ENCODE measurements at regions not wholly inside any gene's neighbourhood (a gene's known extent, or its start where the extent isn't known, plus 50 kb on each side); places are given as distances from the start of the nearest gene placed in this dataset.

DNA sequence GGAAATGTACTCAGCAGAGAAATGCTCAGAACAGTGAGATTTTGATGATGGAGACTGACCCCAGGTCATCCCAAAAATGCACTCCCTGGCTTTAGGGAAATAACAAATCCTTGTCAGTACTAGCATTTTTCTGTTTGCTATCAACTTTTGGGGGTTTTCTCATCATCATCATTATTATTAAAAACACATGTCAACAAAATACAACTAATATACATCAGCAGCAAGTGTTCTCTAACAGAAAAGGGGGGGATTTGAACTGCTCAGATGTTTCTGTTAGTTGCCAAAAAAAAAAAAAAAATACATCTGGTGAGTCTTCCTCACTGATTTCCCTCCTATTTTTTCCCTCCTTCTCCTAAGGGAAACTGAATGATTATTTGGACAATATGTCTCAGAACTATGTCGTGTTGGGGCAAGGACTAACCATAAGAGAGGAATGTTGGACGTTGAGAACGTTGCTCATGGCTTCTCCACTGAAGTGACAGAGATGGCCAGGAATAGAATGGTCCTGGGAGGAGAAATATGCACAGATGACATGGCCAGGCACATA is 230.0 kb upstream of the MCTP2 start:
- Histone ChIP-seq H2BK5ac (ENCODE audit: low read depth, low read length, poor library complexity, severe bottlenecking) (no peak overlapping the region), H3K23ac (ENCODE audit: low read length in 2 of 2) (no peak overlapping the region), H4K8ac (ENCODE audit: low read length) (no peak overlapping the region), H2AFZ (ENCODE audit: low read depth, low read length) (no peak overlapping the region), H3K27ac (ENCODE audit: low read length, poor library complexity, severe bottlenecking) (no peak overlapping the region), H3K27me3 (ENCODE audit: control insufficient read depth in 1 of 2, insufficient read depth in 1 of 2, low read length in 2 of 2) (no peaks in the 10 kb centered on the region), H3K9me3 (ENCODE audit: control insufficient read depth, low read length) (no peaks in the 10 kb centered on the region), H4K91ac (ENCODE audit: low read length) (no peak overlapping the region), H2BK120ac (ENCODE audit: low read depth, low read length) (no peak overlapping the region), H3K4ac (ENCODE audit: low read depth in 1 of 2, low read length in 2 of 2) (no peak overlapping the region), H3K36me3 (ENCODE audit: control insufficient read depth in 1 of 2, insufficient read depth in 2 of 2, low read depth in 1 of 2, low read length in 2 of 2) (no peaks in the 10 kb centered on the region), H3K18ac (ENCODE audit: low read depth in 1 of 2, low read length in 2 of 2) (peak overlapping the region in 1 of 2 experiments; percentile 11), H3K4me1 (ENCODE audit: control insufficient read depth, insufficient read depth, low read depth, low read length) (no peaks in the 10 kb centered on the region), H3K79me1 (replicated peaks; ENCODE audit: low read length, poor library complexity, severe bottlenecking) (no peaks in the 10 kb centered on the region), H2BK15ac (ENCODE audit: low read depth, poor library complexity, severe bottlenecking) (no peak overlapping the region), H3K14ac (ENCODE audit: low read length in 2 of 2) (no peak overlapping the region), H3K4me2 (ENCODE audit: low read length, poor library complexity, severe bottlenecking) (no peak overlapping the region), H2AK5ac (ENCODE audit: low read length, severe bottlenecking) (no peak overlapping the region), H3K4me3 (ENCODE audit: insufficient read depth in 1 of 2, low read depth in 1 of 2, low read length in 2 of 2) (no peak overlapping the region), H3K9ac (ENCODE audit: low read length) (peak overlapping the region; percentile 10), H2BK12ac (ENCODE audit: low read length in 2 of 2) (peak overlapping the region in 1 of 2 experiments; percentile 60)
- DNase-seq = no peak
- 50% methylated on average over 3 of the region's 3 CpGs for WGBS

DNA sequence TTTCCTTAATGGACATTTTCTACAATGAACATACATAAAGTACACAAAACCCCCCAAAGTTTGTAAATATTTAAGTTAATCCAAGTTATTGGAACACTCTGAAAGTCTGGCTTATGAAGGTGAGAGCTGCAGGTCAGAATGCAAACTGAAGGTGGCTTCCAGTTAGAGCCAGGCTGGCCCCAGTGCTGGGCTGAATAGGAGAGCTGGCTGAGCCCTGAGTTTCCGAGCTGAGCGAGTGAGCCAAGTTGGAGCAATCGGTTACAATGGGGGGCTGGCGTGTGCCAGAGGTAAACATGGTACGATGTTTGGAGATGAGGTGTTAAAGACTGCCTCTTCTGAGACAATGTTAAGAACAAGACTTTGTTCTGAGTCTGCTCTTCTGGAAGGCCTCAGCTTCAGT is 230.8 kb upstream of the MCTP2 start:
- no peak overlapping the region for H4K91ac ChIP-seq (ENCODE audit: low read length)
- H3K9ac ChIP-seq (ENCODE audit: low read length) = no peak overlapping the region
- H3K14ac ChIP-seq (ENCODE audit: low read length in 2 of 2) = no peak overlapping the region
- H3K9me3 ChIP-seq (ENCODE audit: control insufficient read depth, low read length) = no peaks in the 10 kb centered on the region
- H3K27ac ChIP-seq (ENCODE audit: low read length, poor library complexity, severe bottlenecking) = no peak overlapping the region
- no peak for DNase-seq
- H2BK15ac ChIP-seq (ENCODE audit: low read depth, poor library complexity, severe bottlenecking) = no peak overlapping the region
- no peak overlapping the region for H2BK12ac ChIP-seq (ENCODE audit: low read length in 2 of 2)
- H3K4me1 ChIP-seq (ENCODE audit: control insufficient read depth, insufficient read depth, low read depth, low read length) = no peaks in the 10 kb centered on the region
- no peak overlapping the region for H3K4me2 ChIP-seq (ENCODE audit: low read length, poor library complexity, severe bottlenecking)
- no peaks in the 10 kb centered on the region for H3K79me1 ChIP-seq (replicated peaks; ENCODE audit: low read length, poor library complexity, severe bottlenecking)
- no peak overlapping the region for H4K8ac ChIP-seq (ENCODE audit: low read length)
- no peak overlapping the region for H3K18ac ChIP-seq (ENCODE audit: low read depth in 1 of 2, low read length in 2 of 2)
- no peaks in the 10 kb centered on the region for H3K27me3 ChIP-seq (ENCODE audit: control insufficient read depth in 1 of 2, insufficient read depth in 1 of 2, low read length in 2 of 2)
- H3K4ac ChIP-seq (ENCODE audit: low read depth in 1 of 2, low read length in 2 of 2) = no peak overlapping the region
- 84% methylated on average over 5 of the region's 5 CpGs for WGBS
- no peak overlapping the region for H3K4me3 ChIP-seq (ENCODE audit: insufficient read depth in 1 of 2, low read depth in 1 of 2, low read length in 2 of 2)
- H2BK5ac ChIP-seq (ENCODE audit: low read depth, low read length, poor library complexity, severe bottlenecking) = no peak overlapping the region
- H3K36me3 ChIP-seq (ENCODE audit: control insufficient read depth in 1 of 2, insufficient read depth in 2 of 2, low read depth in 1 of 2, low read length in 2 of 2) = no peaks in the 10 kb centered on the region
- no peak overlapping the region for H3K23ac ChIP-seq (ENCODE audit: low read length in 2 of 2)
- no peak overlapping the region for H2AFZ ChIP-seq (ENCODE audit: low read depth, low read length)
- H2AK5ac ChIP-seq (ENCODE audit: low read length, severe bottlenecking) = no peak overlapping the region
- no peak overlapping the region for H2BK120ac ChIP-seq (ENCODE audit: low read depth, low read length)

- Histone ChIP-seq H3K18ac (ENCODE audit: low read depth in 1 of 2, low read length in 2 of 2) (no peak overlapping the region), H3K23ac (ENCODE audit: low read length in 2 of 2) (no peak overlapping the region), H2AK5ac (ENCODE audit: low read length, severe bottlenecking) (no peak overlapping the region), H3K79me1 (replicated peaks; ENCODE audit: low read length, poor library complexity, severe bottlenecking) (no peaks in the 10 kb centered on the region), H3K27ac (ENCODE audit: low read length, poor library complexity, severe bottlenecking) (no peak overlapping the region), H4K8ac (ENCODE audit: low read length) (no peak overlapping the region), H3K4me2 (ENCODE audit: low read length, poor library complexity, severe bottlenecking) (no peak overlapping the region), H2AFZ (ENCODE audit: low read depth, low read length) (no peak overlapping the region), H2BK15ac (ENCODE audit: low read depth, poor library complexity, severe bottlenecking) (no peak overlapping the region), H3K4ac (ENCODE audit: low read depth in 1 of 2, low read length in 2 of 2) (no peak overlapping the region), H3K14ac (ENCODE audit: low read length in 2 of 2) (no peak overlapping the region), H3K4me3 (ENCODE audit: insufficient read depth in 1 of 2, low read depth in 1 of 2, low read length in 2 of 2) (no peak overlapping the region), H2BK5ac (ENCODE audit: low read depth, low read length, poor library complexity, severe bottlenecking) (no peak overlapping the region), H3K4me1 (ENCODE audit: control insufficient read depth, insufficient read depth, low read depth, low read length) (no peaks in the 10 kb centered on the region), H3K27me3 (ENCODE audit: control insufficient read depth in 1 of 2, insufficient read depth in 1 of 2, low read length in 2 of 2) (no peaks in the 10 kb centered on the region), H2BK120ac (ENCODE audit: low read depth, low read length) (no peak overlapping the region), H3K9me3 (ENCODE audit: control insufficient read depth, low read length) (no peaks in the 10 kb centered on the region), H3K9ac (ENCODE audit: low read length) (no peak overlapping the region), H2BK12ac (ENCODE audit: low read length in 2 of 2) (no peak overlapping the region), H4K91ac (ENCODE audit: low read length) (no peak overlapping the region), H3K36me3 (ENCODE audit: control insufficient read depth in 1 of 2, insufficient read depth in 2 of 2, low read depth in 1 of 2, low read length in 2 of 2) (no peaks in the 10 kb centered on the region)
- 73% methylated on average over 4 of the region's 6 CpGs for WGBS
- DNase-seq = peak; percentile 43
Measured at GRCh38 chr15:93997071-93997658, 234.2 kb upstream of the MCTP2 start.

- no peak overlapping the region for H3K18ac ChIP-seq (ENCODE audit: low read depth in 1 of 2, low read length in 2 of 2)
- H3K23ac ChIP-seq (ENCODE audit: low read length in 2 of 2) = no peak overlapping the region
- H2AFZ ChIP-seq (ENCODE audit: low read depth, low read length) = no peak overlapping the region
- H3K4ac ChIP-seq (ENCODE audit: low read depth in 1 of 2, low read length in 2 of 2) = no peak overlapping the region
- H2AK5ac ChIP-seq (ENCODE audit: low read length, severe bottlenecking) = no peak overlapping the region
- H2BK120ac ChIP-seq (ENCODE audit: low read depth, low read length) = no peak overlapping the region
- H4K91ac ChIP-seq (ENCODE audit: low read length) = no peak overlapping the region
- H2BK5ac ChIP-seq (ENCODE audit: low read depth, low read length, poor library complexity, severe bottlenecking) = no peak overlapping the region
- no peak overlapping the region for H4K8ac ChIP-seq (ENCODE audit: low read length)
- H3K79me1 ChIP-seq (replicated peaks; ENCODE audit: low read length, poor library complexity, severe bottlenecking) = no peaks in the 10 kb centered on the region
- H3K27ac ChIP-seq (ENCODE audit: low read length, poor library complexity, severe bottlenecking) = no peak overlapping the region
- H3K4me3 ChIP-seq (ENCODE audit: insufficient read depth in 1 of 2, low read depth in 1 of 2, low read length in 2 of 2) = no peak overlapping the region
- H3K9me3 ChIP-seq (ENCODE audit: control insufficient read depth, low read length) = no peaks in the 10 kb centered on the region
- no peak overlapping the region for H3K14ac ChIP-seq (ENCODE audit: low read length in 2 of 2)
- no peaks in the 10 kb centered on the region for H3K27me3 ChIP-seq (ENCODE audit: control insufficient read depth in 1 of 2, insufficient read depth in 1 of 2, low read length in 2 of 2)
- H3K36me3 ChIP-seq (ENCODE audit: control insufficient read depth in 1 of 2, insufficient read depth in 2 of 2, low read depth in 1 of 2, low read length in 2 of 2) = no peaks in the 10 kb centered on the region
- H2BK12ac ChIP-seq (ENCODE audit: low read length in 2 of 2) = no peak overlapping the region
- H3K4me2 ChIP-seq (ENCODE audit: low read length, poor library complexity, severe bottlenecking) = no peak overlapping the region
- 66% methylated on average over 4 of the region's 4 CpGs for WGBS
- no peak for DNase-seq
- H3K9ac ChIP-seq (ENCODE audit: low read length) = no peak overlapping the region
- no peak overlapping the region for H2BK15ac ChIP-seq (ENCODE audit: low read depth, poor library complexity, severe bottlenecking)
- no peaks in the 10 kb centered on the region for H3K4me1 ChIP-seq (ENCODE audit: control insufficient read depth, insufficient read depth, low read depth, low read length)
Measured at GRCh38 chr15:93989440-93989998, 241.8 kb upstream of the MCTP2 start.
